Fibroblast of lung (primary cell): ENCODE measurements at regions not wholly inside any gene's neighbourhood (a gene's known extent, or its start where the extent isn't known, plus 50 kb on each side); places are given as distances from the start of the nearest gene placed in this dataset.

Source experiments
- EZH2 ChIP-seq: IDR thresholded peaks from 2 replicates; pipeline ENCODE4 v1.5.1; 2012; ENCODE audit warnings: low read length, control low read depth, mild to moderate bottlenecking; ENCODE audit errors: missing control alignments
- TF ChIP-seq, protein P1 (sequence below), 2 donors: IDR thresholded peaks in 1 of 2; conservative IDR thresholded peaks in 1 of 2; 1 replicate in 1 of 2; 2 replicates in 1 of 2; pipeline ENCODE4 v1.5.1; 2011 to 2012; ENCODE audit warnings: low read length in 2 of 2, control low read depth in 1 of 2, inconsistent platforms in 1 of 2, low read depth in 1 of 2, mild to moderate bottlenecking in 1 of 2

DNA sequence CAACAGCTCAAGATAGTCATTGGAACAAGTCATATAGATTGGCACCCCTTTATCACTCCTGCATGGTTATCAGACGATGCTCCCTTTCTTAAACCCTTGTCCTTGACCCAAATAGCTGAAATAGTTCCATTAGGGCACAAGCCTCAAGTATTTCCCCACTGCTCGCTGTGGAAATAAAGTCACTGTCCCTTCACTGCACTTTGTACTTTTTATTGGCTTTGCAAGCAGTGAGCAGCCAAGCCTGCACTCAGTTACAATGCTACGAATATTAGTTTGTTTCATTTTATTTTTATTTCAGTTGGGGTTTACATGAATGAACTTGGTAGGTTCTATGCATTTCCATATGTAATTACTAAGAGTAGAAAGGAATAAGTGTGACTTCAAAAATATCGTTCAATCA is 1176.4 kb downstream of the BRINP3 start:
- TF ChIP-seq, protein P1, sequence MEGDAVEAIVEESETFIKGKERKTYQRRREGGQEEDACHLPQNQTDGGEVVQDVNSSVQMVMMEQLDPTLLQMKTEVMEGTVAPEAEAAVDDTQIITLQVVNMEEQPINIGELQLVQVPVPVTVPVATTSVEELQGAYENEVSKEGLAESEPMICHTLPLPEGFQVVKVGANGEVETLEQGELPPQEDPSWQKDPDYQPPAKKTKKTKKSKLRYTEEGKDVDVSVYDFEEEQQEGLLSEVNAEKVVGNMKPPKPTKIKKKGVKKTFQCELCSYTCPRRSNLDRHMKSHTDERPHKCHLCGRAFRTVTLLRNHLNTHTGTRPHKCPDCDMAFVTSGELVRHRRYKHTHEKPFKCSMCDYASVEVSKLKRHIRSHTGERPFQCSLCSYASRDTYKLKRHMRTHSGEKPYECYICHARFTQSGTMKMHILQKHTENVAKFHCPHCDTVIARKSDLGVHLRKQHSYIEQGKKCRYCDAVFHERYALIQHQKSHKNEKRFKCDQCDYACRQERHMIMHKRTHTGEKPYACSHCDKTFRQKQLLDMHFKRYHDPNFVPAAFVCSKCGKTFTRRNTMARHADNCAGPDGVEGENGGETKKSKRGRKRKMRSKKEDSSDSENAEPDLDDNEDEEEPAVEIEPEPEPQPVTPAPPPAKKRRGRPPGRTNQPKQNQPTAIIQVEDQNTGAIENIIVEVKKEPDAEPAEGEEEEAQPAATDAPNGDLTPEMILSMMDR (conservative IDR thresholded peaks at IDR 0.05 in 1 of 2, IDR thresholded peaks at IDR 0.05 in 1 of 2; ENCODE audit: low read depth in 1 of 2, low read length in 2 of 2) = no peak
- no peak for TF ChIP-seq EZH2
